ENCODE measurements at regions not wholly inside any gene's neighbourhood (a gene's known extent, or its start where the extent isn't known, plus 50 kb on each side); places are given as distances from the start of the nearest gene placed in this dataset.

DNA sequence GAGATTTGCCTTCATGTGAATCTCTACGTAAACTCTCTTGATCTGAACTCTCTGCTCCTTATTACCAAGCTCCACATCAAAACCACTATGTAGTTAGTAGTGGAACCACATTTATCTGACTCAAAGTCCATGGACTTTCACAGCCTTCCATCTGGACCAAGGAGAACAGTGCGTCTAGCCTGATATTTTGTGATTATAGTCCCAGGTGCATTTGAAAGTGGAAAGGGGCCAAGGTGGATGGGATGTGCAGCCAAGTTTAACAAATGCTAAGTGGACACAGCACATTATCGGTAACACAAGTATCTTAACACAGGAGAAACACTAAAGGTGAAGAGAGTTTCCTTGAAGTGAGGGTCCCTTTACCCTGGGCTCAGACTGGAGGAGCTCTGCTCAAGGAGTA lies 281.2 kb upstream of the SGK1 start:
- Histone ChIP-seq H3K36me3 (peaks cover 3% of the 10 kb centered on the region), H2AFZ (replicated peaks) (no peak overlapping the region), H3K4me2 (no peak overlapping the region), H3K4me3 (no peak overlapping the region), H4K20me1 (ENCODE audit: low read depth) (no peaks in the 10 kb centered on the region), H3K79me2 (ENCODE audit: low read depth) (no peaks in the 10 kb centered on the region), H3F3A (ENCODE audit: low read depth) (no peaks in the 10 kb centered on the region), H3K27me3 (no peaks in the 10 kb centered on the region), H3K9me3 (ENCODE audit: low read depth) (no peaks in the 10 kb centered on the region), H3K27ac (no peak overlapping the region), H3K9ac (no peak overlapping the region), H3K4me1 (no peaks in the 10 kb centered on the region)
- no peak overlapping the region for H3K4me3 Mint-ChIP-seq
- no peaks in the 10 kb centered on the region for H3K4me1 Mint-ChIP-seq
- peaks cover 5% of the 10 kb centered on the region for H3K27me3 Mint-ChIP-seq (ENCODE audit: insufficient read depth, low read depth)
- peaks cover 14% of the 10 kb centered on the region for H3K9me3 Mint-ChIP-seq
- no peak overlapping the region for H3K27ac Mint-ChIP-seq
- no peak for TF ChIP-seq EZH2 (IDR thresholded peaks at IDR 0.05)
- TF ChIP-seq EZH2phosphoT487 (IDR thresholded peaks at IDR 0.05) = no peak
- TF ChIP-seq, protein P1, sequence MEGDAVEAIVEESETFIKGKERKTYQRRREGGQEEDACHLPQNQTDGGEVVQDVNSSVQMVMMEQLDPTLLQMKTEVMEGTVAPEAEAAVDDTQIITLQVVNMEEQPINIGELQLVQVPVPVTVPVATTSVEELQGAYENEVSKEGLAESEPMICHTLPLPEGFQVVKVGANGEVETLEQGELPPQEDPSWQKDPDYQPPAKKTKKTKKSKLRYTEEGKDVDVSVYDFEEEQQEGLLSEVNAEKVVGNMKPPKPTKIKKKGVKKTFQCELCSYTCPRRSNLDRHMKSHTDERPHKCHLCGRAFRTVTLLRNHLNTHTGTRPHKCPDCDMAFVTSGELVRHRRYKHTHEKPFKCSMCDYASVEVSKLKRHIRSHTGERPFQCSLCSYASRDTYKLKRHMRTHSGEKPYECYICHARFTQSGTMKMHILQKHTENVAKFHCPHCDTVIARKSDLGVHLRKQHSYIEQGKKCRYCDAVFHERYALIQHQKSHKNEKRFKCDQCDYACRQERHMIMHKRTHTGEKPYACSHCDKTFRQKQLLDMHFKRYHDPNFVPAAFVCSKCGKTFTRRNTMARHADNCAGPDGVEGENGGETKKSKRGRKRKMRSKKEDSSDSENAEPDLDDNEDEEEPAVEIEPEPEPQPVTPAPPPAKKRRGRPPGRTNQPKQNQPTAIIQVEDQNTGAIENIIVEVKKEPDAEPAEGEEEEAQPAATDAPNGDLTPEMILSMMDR (IDR thresholded peaks at IDR 0.05) = no peak
- H3K36me3 Mint-ChIP-seq = no peaks in the 10 kb centered on the region
- DNase-seq (ENCODE audit: low spot score) = no peak

DNA sequence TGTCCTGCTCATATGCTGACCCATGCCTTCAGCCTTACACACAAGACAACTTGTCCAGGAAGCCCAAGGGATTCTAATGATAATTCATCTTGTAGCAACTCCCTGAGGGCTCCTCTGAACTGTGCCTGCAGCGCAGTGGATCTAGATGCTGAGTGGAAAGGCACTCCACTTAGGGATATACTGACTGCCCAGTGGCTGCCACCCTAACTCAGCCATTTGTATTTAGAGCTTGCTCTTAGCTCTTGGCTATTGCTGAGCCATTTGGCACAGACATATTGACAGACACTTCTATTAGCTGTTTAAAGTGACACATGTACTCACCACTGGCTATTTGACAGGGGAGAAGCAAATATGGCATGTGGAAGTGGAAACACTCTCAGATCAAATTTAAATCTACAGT lies 278.3 kb upstream of the SGK1 start:
- no peaks in the 10 kb centered on the region for H3K9me3 ChIP-seq (ENCODE audit: low read depth)
- no peaks in the 10 kb centered on the region for H4K20me1 ChIP-seq (ENCODE audit: low read depth)
- H2AFZ ChIP-seq (replicated peaks) = no peak overlapping the region
- peaks cover 3% of the 10 kb centered on the region for H3K27me3 Mint-ChIP-seq (ENCODE audit: insufficient read depth, low read depth)
- no peaks in the 10 kb centered on the region for H3K36me3 Mint-ChIP-seq
- H3K4me3 ChIP-seq = no peak overlapping the region
- H3K27me3 ChIP-seq = no peaks in the 10 kb centered on the region
- H3K4me1 ChIP-seq = no peaks in the 10 kb centered on the region
- H3K27ac Mint-ChIP-seq = no peak overlapping the region
- peaks cover 7% of the 10 kb centered on the region for H3K9me3 Mint-ChIP-seq
- H3K9ac ChIP-seq = no peak overlapping the region
- no peaks in the 10 kb centered on the region for H3K79me2 ChIP-seq (ENCODE audit: low read depth)
- peaks cover 3% of the 10 kb centered on the region for H3K36me3 ChIP-seq
- H3K4me2 ChIP-seq = no peak overlapping the region
- peaks cover 14% of the 10 kb centered on the region for H3K4me1 Mint-ChIP-seq
- H3K27ac ChIP-seq = no peak overlapping the region
- no peaks in the 10 kb centered on the region for H3F3A ChIP-seq (ENCODE audit: low read depth)
- TF ChIP-seq EZH2phosphoT487 (IDR thresholded peaks at IDR 0.05) (no peak), EZH2 (IDR thresholded peaks at IDR 0.05) (no peak)
- TF ChIP-seq, protein P1 (IDR thresholded peaks at IDR 0.05) = no peak
- no peak for DNase-seq (ENCODE audit: low spot score)
- no peak overlapping the region for H3K4me3 Mint-ChIP-seq

DNA sequence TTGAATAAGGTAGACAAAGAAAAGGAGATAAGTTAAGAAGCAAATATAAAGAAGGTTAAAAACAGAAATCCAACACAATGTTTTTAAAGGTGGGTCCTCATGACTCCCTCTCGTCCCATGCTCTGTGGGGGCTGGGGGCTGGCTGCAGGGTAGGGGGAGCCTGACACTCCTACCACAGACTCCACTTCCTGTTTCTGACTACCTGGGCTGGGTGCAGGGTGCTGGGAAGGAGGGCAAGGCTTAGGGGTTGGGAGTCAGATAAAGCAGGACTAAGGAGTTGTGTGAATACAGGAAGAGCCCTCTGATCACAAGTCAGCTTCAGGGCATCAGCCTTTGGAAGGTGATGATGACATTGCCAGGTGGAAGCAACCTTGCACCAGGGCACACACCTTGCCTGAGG lies 277.0 kb upstream of the SGK1 start:
- H3K9me3 ChIP-seq (ENCODE audit: low read depth) = no peaks in the 10 kb centered on the region
- no peak overlapping the region for H3K4me2 ChIP-seq
- no peaks in the 10 kb centered on the region for H3F3A ChIP-seq (ENCODE audit: low read depth)
- no peaks in the 10 kb centered on the region for H3K27me3 ChIP-seq
- no peak overlapping the region for H3K27ac Mint-ChIP-seq
- no peak for DNase-seq (ENCODE audit: low spot score)
- H3K27me3 Mint-ChIP-seq (ENCODE audit: insufficient read depth, low read depth) = peaks cover 2% of the 10 kb centered on the region
- H3K4me1 Mint-ChIP-seq = peaks cover 14% of the 10 kb centered on the region
- H2AFZ ChIP-seq (replicated peaks) = no peak overlapping the region
- H3K4me3 Mint-ChIP-seq = no peak overlapping the region
- H3K9me3 Mint-ChIP-seq = no peaks in the 10 kb centered on the region
- no peaks in the 10 kb centered on the region for H3K36me3 Mint-ChIP-seq
- no peak overlapping the region for H3K4me3 ChIP-seq
- no peak overlapping the region for H3K9ac ChIP-seq
- no peak overlapping the region for H3K27ac ChIP-seq
- H3K36me3 ChIP-seq = no peaks in the 10 kb centered on the region
- no peaks in the 10 kb centered on the region for H3K4me1 ChIP-seq
- H3K79me2 ChIP-seq (ENCODE audit: low read depth) = no peaks in the 10 kb centered on the region
- H4K20me1 ChIP-seq (ENCODE audit: low read depth) = no peaks in the 10 kb centered on the region
- no peak for TF ChIP-seq EZH2 (IDR thresholded peaks at IDR 0.05)
- TF ChIP-seq, protein P1 (IDR thresholded peaks at IDR 0.05) = no peak
- TF ChIP-seq EZH2phosphoT487 (IDR thresholded peaks at IDR 0.05) = no peak

Data from neural progenitor cell (in vitro differentiated cells).